Liver (tissue), 2 donors: ENCODE measurements at regions not wholly inside any gene's neighbourhood (a gene's known extent, or its start where the extent isn't known, plus 50 kb on each side); places are given as distances from the start of the nearest gene placed in this dataset.

Experiments used
- CTCF ChIP-seq: fragments of 150-350 bp; IDR thresholded peaks from 2 replicates; pipeline ENCODE4 v1.5.1; 2017; ENCODE audit warnings: improper control_type of control experiment, low read depth, low read length; ENCODE audit not compliant: missing input control
- YY1 ChIP-seq: IDR thresholded peaks from 2 replicates; pipeline ENCODE4 v1.6.1; 2016; ENCODE audit warnings: antibody characterized with exemption, mild to moderate bottlenecking
- donor health status: healthy.

- TF ChIP-seq CTCF = no peak
- TF ChIP-seq YY1 = no peak
These were observed 134.2 kb downstream of the DSC3 start for GRCh38 chr18:30908381-30908780.
